HEK293 (cell line): ENCODE measurements at regions not wholly inside any gene's neighbourhood (a gene's known extent, or its start where the extent isn't known, plus 50 kb on each side); places are given as distances from the start of the nearest gene placed in this dataset.
A peak's percentile ranks its signal among the peaks of the same experiment; 100 is the strongest.

Source experiments
- ZNF549 ChIP-seq: fragments of 450-650 bp; IDR thresholded peaks from 2 replicates; pipeline ENCODE4 v1.5.1; 2018; ENCODE audit warnings: missing biosample characterization, missing genetic modification characterization, mild to moderate bottlenecking, inconsistent platforms, moderate library complexity
- ZNF664 ChIP-seq: fragments of 450-650 bp; formaldehyde crosslinking; IDR thresholded peaks from 2 replicates; pipeline ENCODE4 v1.5.1; 2016; ENCODE audit warnings: missing biosample characterization, missing genetic modification characterization
- ZNF791 ChIP-seq: fragments of 450-650 bp; formaldehyde crosslinking; IDR thresholded peaks from 2 replicates; pipeline ENCODE4 v1.5.1; 2016; ENCODE audit warnings: missing biosample characterization, missing genetic modification characterization
- ZSCAN5A ChIP-seq: fragments of 450-650 bp; formaldehyde crosslinking; IDR thresholded peaks from 2 replicates; pipeline ENCODE4 v1.5.1; 2016; ENCODE audit warnings: missing biosample characterization, missing genetic modification characterization
- TF ChIP-seq, protein P1 (sequence below): fragments of 450-650 bp; formaldehyde crosslinking; IDR thresholded peaks from 2 replicates; pipeline ENCODE4 v1.5.1; 2016; ENCODE audit warnings: missing biosample characterization, missing genetic modification characterization

- no peak for TF ChIP-seq ZNF791 (tag by site-specific recombination)
- no peak for TF ChIP-seq ZSCAN5A
- TF ChIP-seq, protein P1, sequence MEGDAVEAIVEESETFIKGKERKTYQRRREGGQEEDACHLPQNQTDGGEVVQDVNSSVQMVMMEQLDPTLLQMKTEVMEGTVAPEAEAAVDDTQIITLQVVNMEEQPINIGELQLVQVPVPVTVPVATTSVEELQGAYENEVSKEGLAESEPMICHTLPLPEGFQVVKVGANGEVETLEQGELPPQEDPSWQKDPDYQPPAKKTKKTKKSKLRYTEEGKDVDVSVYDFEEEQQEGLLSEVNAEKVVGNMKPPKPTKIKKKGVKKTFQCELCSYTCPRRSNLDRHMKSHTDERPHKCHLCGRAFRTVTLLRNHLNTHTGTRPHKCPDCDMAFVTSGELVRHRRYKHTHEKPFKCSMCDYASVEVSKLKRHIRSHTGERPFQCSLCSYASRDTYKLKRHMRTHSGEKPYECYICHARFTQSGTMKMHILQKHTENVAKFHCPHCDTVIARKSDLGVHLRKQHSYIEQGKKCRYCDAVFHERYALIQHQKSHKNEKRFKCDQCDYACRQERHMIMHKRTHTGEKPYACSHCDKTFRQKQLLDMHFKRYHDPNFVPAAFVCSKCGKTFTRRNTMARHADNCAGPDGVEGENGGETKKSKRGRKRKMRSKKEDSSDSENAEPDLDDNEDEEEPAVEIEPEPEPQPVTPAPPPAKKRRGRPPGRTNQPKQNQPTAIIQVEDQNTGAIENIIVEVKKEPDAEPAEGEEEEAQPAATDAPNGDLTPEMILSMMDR (tag by site-specific recombination) = no peak
- peak; percentile 73; the same call in 1 of the 2 replicates for TF ChIP-seq ZNF664 (tag by site-specific recombination)
- TF ChIP-seq ZNF549 (tag by site-specific recombination) = no peak
Observed at GRCh38 chr20:50447102-50447804, 62.9 kb upstream of the PTPN1 start.
